GM12875 (cell line): ENCODE measurements at regions not wholly inside any gene's neighbourhood (a gene's known extent, or its start where the extent isn't known, plus 50 kb on each side); places are given as distances from the start of the nearest gene placed in this dataset.

Experiments used
- H3K4me3 ChIP-seq: one replicate; pipeline ENCODE4 v1.5.1; 2011; ENCODE audit warnings: low read depth, low read length, control low read depth
- CTCF ChIP-seq: IDR thresholded peaks from 2 replicates; pipeline ENCODE4 v1.5.1; 2011; ENCODE audit warnings: low read depth, mild to moderate bottlenecking, control low read depth, inconsistent platforms, low read length, moderate library complexity, borderline replicate concordance; ENCODE audit not compliant: insufficient read depth

GRCh38 chr5:174877987-174878386, 153.6 kb downstream of the MSX2 start:
- no peak for TF ChIP-seq CTCF
- no peak overlapping the region for H3K4me3 ChIP-seq

GRCh38 chr5:174872271-174872670, 147.9 kb downstream of the MSX2 start:
- no peak overlapping the region for H3K4me3 ChIP-seq
- TF ChIP-seq CTCF = no peak

GRCh38 chr5:174852143-174852542, 127.8 kb downstream of the MSX2 start:
- no peak for TF ChIP-seq CTCF
- no peak overlapping the region for H3K4me3 ChIP-seq

GRCh38 chr5:174850565-174851169, 126.3 kb downstream of the MSX2 start:
- no peak for TF ChIP-seq CTCF
- no peak overlapping the region for H3K4me3 ChIP-seq

GRCh38 chr5:174849426-174849825, 125.0 kb downstream of the MSX2 start:
- TF ChIP-seq CTCF = no peak
- H3K4me3 ChIP-seq = no peak overlapping the region

- no peak overlapping the region for H3K4me3 ChIP-seq
- no peak for TF ChIP-seq CTCF
Measured at GRCh38 chr5:174844971-174845370, 120.6 kb downstream of the MSX2 start.
